PC-3 (cell line): ENCODE measurements at regions not wholly inside any gene's neighbourhood (a gene's known extent, or its start where the extent isn't known, plus 50 kb on each side); places are given as distances from the start of the nearest gene placed in this dataset.

Experiments used
- ATAC-seq: fragments of 200-7000 bp; cut with Tn5 transposase; 2 replicates; pipeline ENCODE4 v1.9.1; 2020; ENCODE audit warnings: mild to moderate bottlenecking, moderate library complexity
- BruUV-seq: library from RNA; stranded (reverse); fragments of 400-500 nt; replicated peaks from 2 replicates; lab custom pipeline; 2021; lab: Mats Ljungman, UMichigan
- CTCF ChIA-PET: fragments of 300-600 bp; sonication (Branson Sonifier 250); formaldehyde crosslinking; loops from one replicate; lab custom pipeline; 2022; ENCODE audit warnings: antibody characterized with exemption; lab: Charles Lee
- POLR2A ChIA-PET: fragments of 300-600 bp; sonication (Branson Sonifier 250); formaldehyde crosslinking; loops from one replicate; lab custom pipeline; 2022; ENCODE audit warnings: antibody characterized with exemption; ENCODE audit not compliant: unreplicated experiment; lab: Charles Lee
- DNase-seq: peaks from one replicate; pipeline ENCODE4 v3.0.0-alpha.2; 2015
- H2AFZ ChIP-seq: fragments of 300-600 bp; sonication (generic); 2 replicates; pipeline ENCODE4 v1.6.0; 2016; ENCODE audit warnings: antibody characterized with exemption, low read length
- H3F3A ChIP-seq: fragments of 300-600 bp; sonication (generic); one replicate; pipeline ENCODE4 v1.6.0; 2017; ENCODE audit warnings: antibody characterized with exemption, low read length, control low read depth, mild to moderate bottlenecking; ENCODE audit not compliant: unreplicated experiment
- H3K27ac ChIP-seq: fragments of 300-600 bp; sonication (generic); 2 replicates; pipeline ENCODE4 v1.5.1; 2016; ENCODE audit warnings: mild to moderate bottlenecking, low read length
- H3K27me3 ChIP-seq: fragments of 300-600 bp; sonication (generic); 2 replicates; pipeline ENCODE4 v1.6.1; 2016; ENCODE audit warnings: low read length, mixed read lengths
- H3K36me3 ChIP-seq: fragments of 300-600 bp; sonication (generic); 2 replicates; pipeline ENCODE4 v1.6.1; 2016; ENCODE audit warnings: low read depth, mixed run types, low read length, mixed read lengths
- H3K4me1 ChIP-seq: fragments of 300-600 bp; sonication (generic); 2 replicates; pipeline ENCODE4 v1.5.1; 2016; ENCODE audit warnings: low read length; ENCODE audit not compliant: insufficient read depth
- H3K4me2 ChIP-seq: fragments of 300-600 bp; sonication (generic); 2 replicates; pipeline ENCODE4 v1.6.0; 2016; ENCODE audit warnings: low read length
- H3K4me3 ChIP-seq: fragments of 300-600 bp; sonication (generic); 2 replicates; pipeline ENCODE4 v1.5.1; 2016; ENCODE audit warnings: mild to moderate bottlenecking, low read length, mixed read lengths
- H3K79me2 ChIP-seq: fragments of 300-600 bp; sonication (generic); 2 replicates; pipeline ENCODE4 v1.6.1; 2017; ENCODE audit warnings: low read length, mixed read lengths
- H3K9ac ChIP-seq: fragments of 300-600 bp; sonication (generic); 2 replicates; pipeline ENCODE4 v1.6.0; 2016; ENCODE audit warnings: mild to moderate bottlenecking, low read length
- H3K9me2 ChIP-seq: fragments of 300-600 bp; sonication (generic); replicated peaks from 2 replicates; pipeline ENCODE4 v1.6.1; 2016; ENCODE audit warnings: mixed run types, low read length, mixed read lengths
- H3K9me3 ChIP-seq: fragments of 300-600 bp; sonication (generic); 2 replicates; pipeline ENCODE4 v1.6.1; 2016; ENCODE audit warnings: low read length, mixed read lengths
- H4K20me1 ChIP-seq: fragments of 300-600 bp; sonication (generic); 2 replicates; pipeline ENCODE4 v1.6.1; 2016; ENCODE audit warnings: low read length, mixed read lengths
- EZH2 ChIP-seq: fragments of 300-600 bp; sonication (generic); IDR thresholded peaks from one replicate; pipeline ENCODE4 v1.6.1; 2017; ENCODE audit warnings: antibody characterized with exemption, mild to moderate bottlenecking, low read length; ENCODE audit not compliant: unreplicated experiment
- EZH2phosphoT487 ChIP-seq: fragments of 300-600 bp; sonication (generic); IDR thresholded peaks from 2 replicates; pipeline ENCODE4 v1.6.1; 2018; ENCODE audit warnings: mild to moderate bottlenecking, antibody characterized with exemption, low read length, borderline replicate concordance
- intact Hi-C: fragments of 100-400 bp; cut with micrococcal nuclease; formaldehyde crosslinking; loops from 2 replicates; pipeline ENCODE4 v1.9.0; 2023
- TF ChIP-seq, protein P1 (sequence below): fragments of 300-600 bp; sonication (generic); conservative IDR thresholded peaks from 2 replicates; pipeline ENCODE4 v1.5.1; 2017; ENCODE audit warnings: antibody characterized with exemption, low read depth, mild to moderate bottlenecking, low read length

GRCh38 chr16:82260212-82260795 lies 90.3 kb upstream of the MPHOSPH6 start:
- no peaks in the 10 kb centered on the region for H3K4me1 ChIP-seq
- H3K9me2 ChIP-seq = no peaks in the 10 kb centered on the region
- ChIA-PET POLR2A (no interaction called here), CTCF (no interaction called here)
- DNase-seq = no peak
- BruUV-seq = no TSS peak
- no peaks in the 10 kb centered on the region; the same call in 1 of the 2 replicates for H3K36me3 ChIP-seq
- TF ChIP-seq, protein P1, sequence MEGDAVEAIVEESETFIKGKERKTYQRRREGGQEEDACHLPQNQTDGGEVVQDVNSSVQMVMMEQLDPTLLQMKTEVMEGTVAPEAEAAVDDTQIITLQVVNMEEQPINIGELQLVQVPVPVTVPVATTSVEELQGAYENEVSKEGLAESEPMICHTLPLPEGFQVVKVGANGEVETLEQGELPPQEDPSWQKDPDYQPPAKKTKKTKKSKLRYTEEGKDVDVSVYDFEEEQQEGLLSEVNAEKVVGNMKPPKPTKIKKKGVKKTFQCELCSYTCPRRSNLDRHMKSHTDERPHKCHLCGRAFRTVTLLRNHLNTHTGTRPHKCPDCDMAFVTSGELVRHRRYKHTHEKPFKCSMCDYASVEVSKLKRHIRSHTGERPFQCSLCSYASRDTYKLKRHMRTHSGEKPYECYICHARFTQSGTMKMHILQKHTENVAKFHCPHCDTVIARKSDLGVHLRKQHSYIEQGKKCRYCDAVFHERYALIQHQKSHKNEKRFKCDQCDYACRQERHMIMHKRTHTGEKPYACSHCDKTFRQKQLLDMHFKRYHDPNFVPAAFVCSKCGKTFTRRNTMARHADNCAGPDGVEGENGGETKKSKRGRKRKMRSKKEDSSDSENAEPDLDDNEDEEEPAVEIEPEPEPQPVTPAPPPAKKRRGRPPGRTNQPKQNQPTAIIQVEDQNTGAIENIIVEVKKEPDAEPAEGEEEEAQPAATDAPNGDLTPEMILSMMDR = no peak
- TF ChIP-seq EZH2 (no peak), EZH2phosphoT487 (no peak)
- intact Hi-C loops = loop anchor here (10.0 kb wide), 1 partner anchor 954 kb away; no protein-coding TSS in a partner anchor
- no peaks in the 10 kb centered on the region for H4K20me1 ChIP-seq
- H3K9me3 ChIP-seq = no peaks in the 10 kb centered on the region
- H3K4me3 ChIP-seq = no peak overlapping the region
- H3K79me2 ChIP-seq = no peaks in the 10 kb centered on the region
- peaks cover 25% of the 10 kb centered on the region for H3K27me3 ChIP-seq
- no peak overlapping the region for H3K4me2 ChIP-seq
- ATAC-seq = no peak
- no peak overlapping the region for H3K27ac ChIP-seq
- no peak overlapping the region for H3K9ac ChIP-seq
- H3F3A ChIP-seq = no peaks in the 10 kb centered on the region
- no peak overlapping the region for H2AFZ ChIP-seq

DNA sequence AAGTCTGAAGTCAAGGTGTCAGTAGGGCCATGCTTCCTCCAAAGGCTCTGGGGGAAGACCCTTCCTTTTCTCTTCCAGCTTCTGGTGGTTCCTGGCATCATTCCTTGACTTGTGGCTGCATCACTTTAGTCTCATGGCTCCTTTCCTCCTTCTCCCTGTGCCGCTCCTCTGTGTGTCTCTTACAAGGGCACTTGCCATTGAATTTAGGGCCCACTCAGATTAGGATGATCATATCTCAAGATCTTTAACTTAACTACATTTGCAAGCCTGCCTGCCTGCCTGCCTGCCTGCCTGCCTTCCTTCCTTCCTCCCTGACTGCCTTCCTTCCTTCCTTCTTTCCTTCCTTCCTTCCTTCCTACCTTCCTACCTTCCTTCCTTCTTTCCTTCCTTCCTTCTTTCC lies 89.7 kb upstream of the MPHOSPH6 start:
- TF ChIP-seq, protein P1 = no peak
- no peak for TF ChIP-seq EZH2
- no peak for TF ChIP-seq EZH2phosphoT487
- Histone ChIP-seq H3K79me2 (no peaks in the 10 kb centered on the region), H3K4me3 (no peak overlapping the region), H3K4me2 (no peak overlapping the region), H3K9ac (no peak overlapping the region), H3F3A (no peaks in the 10 kb centered on the region), H3K27ac (no peak overlapping the region), H3K9me3 (no peaks in the 10 kb centered on the region), H3K9me2 (no peaks in the 10 kb centered on the region), H3K36me3 (no peaks in the 10 kb centered on the region; the same call in 1 of the 2 replicates), H3K27me3 (peaks cover 20% of the 10 kb centered on the region; the same call in 1 of the 2 replicates), H3K4me1 (no peaks in the 10 kb centered on the region), H2AFZ (no peak overlapping the region), H4K20me1 (no peaks in the 10 kb centered on the region)
- CTCF ChIA-PET = no interaction called here
- intact Hi-C loops = loop anchor here (10.0 kb wide), 1 partner anchor 955 kb away; no protein-coding TSS in a partner anchor
- BruUV-seq = no TSS peak
- no peak for ATAC-seq
- DNase-seq = no peak
- POLR2A ChIA-PET = no interaction called here

- Histone ChIP-seq H3K9me3 (no peaks in the 10 kb centered on the region), H3K4me2 (no peak overlapping the region), H3K36me3 (no peaks in the 10 kb centered on the region), H3K27ac (no peak overlapping the region), H2AFZ (no peak overlapping the region), H3K4me3 (no peak overlapping the region), H3K4me1 (no peaks in the 10 kb centered on the region), H3K27me3 (peaks cover 8% of the 10 kb centered on the region; the same call in 1 of the 2 replicates), H3K9me2 (no peaks in the 10 kb centered on the region), H4K20me1 (no peaks in the 10 kb centered on the region), H3F3A (no peaks in the 10 kb centered on the region), H3K9ac (no peak overlapping the region), H3K79me2 (no peaks in the 10 kb centered on the region)
- BruUV-seq = no TSS peak
- POLR2A ChIA-PET = no interaction called here
- no peak for DNase-seq
- CTCF ChIA-PET = interaction anchor here (0.6 kb wide), 1 partner anchor 28 kb away, joined by 4 read pairs; no protein-coding TSS in a partner anchor
- intact Hi-C loops = no loop called here
- TF ChIP-seq EZH2 (no peak), EZH2phosphoT487 (no peak)
- TF ChIP-seq, protein P1 = no peak
- no peak for ATAC-seq
Measured at GRCh38 chr16:82257990-82258389, 88.0 kb upstream of the MPHOSPH6 start.
